ENCODE measurements at regions not wholly inside any gene's neighbourhood (a gene's known extent, or its start where the extent isn't known, plus 50 kb on each side); places are given as distances from the start of the nearest gene placed in this dataset.

DNA sequence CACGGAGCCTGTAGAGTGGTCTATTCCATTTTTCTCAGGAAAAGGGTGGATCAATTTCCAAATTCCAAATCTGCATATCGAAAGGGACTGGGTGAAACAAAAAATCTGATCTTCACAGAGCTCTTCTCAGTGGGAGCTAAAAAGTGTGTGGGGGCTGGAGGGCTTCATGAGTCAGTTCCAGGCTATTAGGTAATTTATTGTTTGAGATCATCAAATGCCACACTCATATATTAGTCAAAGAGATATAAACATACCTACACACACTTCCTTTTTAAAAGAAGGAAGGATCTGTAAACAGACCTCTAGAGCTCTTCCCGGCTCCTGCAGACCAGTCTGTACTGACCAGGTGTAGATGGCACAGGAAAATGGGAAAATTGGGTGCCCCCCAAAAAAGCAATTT, 175.4 kb downstream of the ZBTB18 start:
- H3K4me3 Mint-ChIP-seq (ENCODE audit: unreplicated experiment) = no peak overlapping the region
- no peak overlapping the region for H3K27ac Mint-ChIP-seq (ENCODE audit: unreplicated experiment)
- FAIRE-seq (no peak), DNase-seq (ENCODE audit: low read depth) (peak; percentile 46)
- peaks cover 27% of the 10 kb centered on the region for H3K27me3 Mint-ChIP-seq (ENCODE audit: low read depth, unreplicated experiment)
- TF ChIP-seq EZH2 (IDR thresholded peaks at IDR 0.05; ENCODE audit: insufficient read depth, low read length) = no peak
- no peak for TF ChIP-seq CTCF (IDR thresholded peaks at IDR 0.05; ENCODE audit: insufficient read depth, low read depth, low read length)
- Histone ChIP-seq H3K4me3 (ENCODE audit: insufficient read depth, low read depth, low read length) (no peak overlapping the region), H3K79me2 (ENCODE audit: insufficient read depth, low read length) (no peaks in the 10 kb centered on the region), H3K4me1 (ENCODE audit: insufficient read depth, low read length) (peaks cover 13% of the 10 kb centered on the region), H3K9ac (ENCODE audit: low read length) (no peak overlapping the region), H4K20me1 (ENCODE audit: insufficient read depth, low read length) (no peaks in the 10 kb centered on the region), H2AFZ (ENCODE audit: low read depth, low read length) (no peak overlapping the region), H3K36me3 (ENCODE audit: insufficient read depth, low read length) (no peaks in the 10 kb centered on the region), H3K27ac (ENCODE audit: low read depth, low read length) (no peak overlapping the region), H3K9me3 (ENCODE audit: insufficient read depth, low read depth, low read length) (no peaks in the 10 kb centered on the region), H3K27me3 (ENCODE audit: insufficient read depth, low read length) (no peaks in the 10 kb centered on the region), H3K4me2 (ENCODE audit: low read length) (peak overlapping the region; percentile 37)
- H3K9me3 Mint-ChIP-seq (ENCODE audit: unreplicated experiment) = peaks cover 8% of the 10 kb centered on the region
- no peaks in the 10 kb centered on the region for H3K4me1 Mint-ChIP-seq (ENCODE audit: low read depth, unreplicated experiment)
- peaks cover 3% of the 10 kb centered on the region for H3K36me3 Mint-ChIP-seq (ENCODE audit: low read depth, unreplicated experiment)

DNA sequence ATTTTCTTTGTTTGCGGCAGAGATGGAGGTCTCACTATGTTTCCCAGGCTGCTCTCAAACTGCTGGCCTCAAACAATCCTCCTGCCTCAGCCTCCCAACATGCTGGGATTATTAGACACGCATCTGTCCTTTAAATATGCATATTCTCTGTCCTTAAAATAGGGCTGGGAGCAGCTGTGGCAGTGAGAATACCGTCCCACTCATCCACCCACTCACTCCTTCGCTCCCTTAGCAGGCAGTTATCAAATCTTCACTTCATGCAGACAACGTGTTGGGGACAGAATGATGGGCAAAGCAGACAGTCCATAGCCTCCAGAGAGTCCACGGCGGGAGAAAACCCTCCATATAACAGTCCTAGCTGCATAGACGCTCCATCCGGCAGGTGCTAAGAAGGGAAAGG, 179.4 kb downstream of the ZBTB18 start:
- H2AFZ ChIP-seq (ENCODE audit: low read depth, low read length) = no peak overlapping the region
- peaks cover 21% of the 10 kb centered on the region for H3K4me1 ChIP-seq (ENCODE audit: insufficient read depth, low read length)
- Mint-ChIP-seq H3K4me3 (ENCODE audit: unreplicated experiment) (no peak overlapping the region), H3K36me3 (ENCODE audit: low read depth, unreplicated experiment) (peaks cover 3% of the 10 kb centered on the region), H3K27ac (ENCODE audit: unreplicated experiment) (no peak overlapping the region), H3K9me3 (ENCODE audit: unreplicated experiment) (peaks cover 5% of the 10 kb centered on the region), H3K4me1 (ENCODE audit: low read depth, unreplicated experiment) (no peaks in the 10 kb centered on the region), H3K27me3 (ENCODE audit: low read depth, unreplicated experiment) (peaks cover 34% of the 10 kb centered on the region)
- DNase-seq (ENCODE audit: low read depth) = no peak
- no peaks in the 10 kb centered on the region for H3K79me2 ChIP-seq (ENCODE audit: insufficient read depth, low read length)
- H3K27me3 ChIP-seq (ENCODE audit: insufficient read depth, low read length) = no peaks in the 10 kb centered on the region
- no peak overlapping the region for H3K9ac ChIP-seq (ENCODE audit: low read length)
- H3K9me3 ChIP-seq (ENCODE audit: insufficient read depth, low read depth, low read length) = no peaks in the 10 kb centered on the region
- FAIRE-seq = no peak
- H3K4me2 ChIP-seq (ENCODE audit: low read length) = no peak overlapping the region
- H3K36me3 ChIP-seq (ENCODE audit: insufficient read depth, low read length) = no peaks in the 10 kb centered on the region
- H4K20me1 ChIP-seq (ENCODE audit: insufficient read depth, low read length) = no peaks in the 10 kb centered on the region
- no peak overlapping the region for H3K27ac ChIP-seq (ENCODE audit: low read depth, low read length)
- H3K4me3 ChIP-seq (ENCODE audit: insufficient read depth, low read depth, low read length) = no peak overlapping the region
- TF ChIP-seq CTCF (IDR thresholded peaks at IDR 0.05; ENCODE audit: insufficient read depth, low read depth, low read length) (no peak), EZH2 (IDR thresholded peaks at IDR 0.05; ENCODE audit: insufficient read depth, low read length) (no peak)

DNA sequence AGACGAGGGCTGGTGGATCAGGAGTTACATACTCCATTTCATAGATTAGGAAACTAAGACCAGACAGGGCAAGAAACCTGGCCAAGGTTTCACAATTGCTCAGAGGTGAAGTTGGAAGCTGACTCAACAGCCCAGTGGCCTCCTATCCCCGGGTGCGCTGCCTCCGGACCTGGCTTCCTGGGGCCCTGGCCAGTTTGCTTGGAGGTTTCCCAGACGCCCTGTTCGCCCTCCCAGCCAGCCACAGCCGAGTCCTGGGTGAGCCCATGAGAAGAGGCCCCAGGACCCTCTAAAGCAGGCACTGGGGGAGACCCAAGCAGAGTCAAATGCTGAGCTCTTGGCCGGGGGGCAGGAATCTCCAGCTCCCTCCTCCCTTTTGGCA, 180.1 kb downstream of the ZBTB18 start:
- H3K9ac ChIP-seq (ENCODE audit: low read length) = no peak overlapping the region
- H3K4me3 ChIP-seq (ENCODE audit: insufficient read depth, low read depth, low read length) = peak overlapping the region; percentile 42
- H4K20me1 ChIP-seq (ENCODE audit: insufficient read depth, low read length) = no peaks in the 10 kb centered on the region
- no peaks in the 10 kb centered on the region for H3K79me2 ChIP-seq (ENCODE audit: insufficient read depth, low read length)
- H3K4me3 Mint-ChIP-seq (ENCODE audit: unreplicated experiment) = no peak overlapping the region
- H3K9me3 ChIP-seq (ENCODE audit: insufficient read depth, low read depth, low read length) = no peaks in the 10 kb centered on the region
- peaks cover 3% of the 10 kb centered on the region for H3K36me3 Mint-ChIP-seq (ENCODE audit: low read depth, unreplicated experiment)
- peak overlapping the region; percentile 90 for H3K4me2 ChIP-seq (ENCODE audit: low read length)
- peak overlapping the region; percentile 76 for H2AFZ ChIP-seq (ENCODE audit: low read depth, low read length)
- no peak overlapping the region for H3K27ac ChIP-seq (ENCODE audit: low read depth, low read length)
- H3K27me3 ChIP-seq (ENCODE audit: insufficient read depth, low read length) = no peaks in the 10 kb centered on the region
- peak; percentile 25 for DNase-seq (ENCODE audit: low read depth)
- H3K36me3 ChIP-seq (ENCODE audit: insufficient read depth, low read length) = no peaks in the 10 kb centered on the region
- H3K27ac Mint-ChIP-seq (ENCODE audit: unreplicated experiment) = no peak overlapping the region
- H3K9me3 Mint-ChIP-seq (ENCODE audit: unreplicated experiment) = peaks cover under 1% of the 10 kb centered on the region
- H3K4me1 Mint-ChIP-seq (ENCODE audit: low read depth, unreplicated experiment) = no peaks in the 10 kb centered on the region
- TF ChIP-seq CTCF (IDR thresholded peaks at IDR 0.05; ENCODE audit: insufficient read depth, low read depth, low read length) (no peak), EZH2 (IDR thresholded peaks at IDR 0.05; ENCODE audit: insufficient read depth, low read length) (no peak)
- H3K27me3 Mint-ChIP-seq (ENCODE audit: low read depth, unreplicated experiment) = peaks cover 34% of the 10 kb centered on the region
- H3K4me1 ChIP-seq (ENCODE audit: insufficient read depth, low read length) = peaks cover 19% of the 10 kb centered on the region
- no peak for FAIRE-seq
